ENCODE measurements at regions not wholly inside any gene's neighbourhood (a gene's known extent, or its start where the extent isn't known, plus 50 kb on each side); places are given as distances from the start of the nearest gene placed in this dataset.

DNA sequence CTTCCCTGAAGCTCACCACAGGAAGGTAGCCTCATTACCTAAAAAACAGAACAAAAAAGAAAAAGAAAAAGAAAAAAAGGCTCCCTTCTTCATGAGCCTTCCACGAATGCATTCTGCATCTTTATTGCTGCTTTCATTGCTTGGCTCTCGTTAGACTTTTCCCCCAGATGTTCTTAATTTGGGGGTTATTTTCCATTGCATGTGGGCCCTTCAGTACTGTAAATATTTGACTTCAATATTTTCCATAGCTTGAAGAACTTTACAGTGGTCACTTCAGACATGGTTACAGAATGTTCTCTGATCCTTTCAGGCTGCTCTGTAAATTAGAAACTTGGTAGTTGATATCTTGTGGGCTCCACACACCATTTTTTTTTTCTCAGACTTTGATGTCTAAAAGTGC is 65.6 kb upstream of the COPS8 start (continued):
- TF ChIP-seq, protein P1, sequence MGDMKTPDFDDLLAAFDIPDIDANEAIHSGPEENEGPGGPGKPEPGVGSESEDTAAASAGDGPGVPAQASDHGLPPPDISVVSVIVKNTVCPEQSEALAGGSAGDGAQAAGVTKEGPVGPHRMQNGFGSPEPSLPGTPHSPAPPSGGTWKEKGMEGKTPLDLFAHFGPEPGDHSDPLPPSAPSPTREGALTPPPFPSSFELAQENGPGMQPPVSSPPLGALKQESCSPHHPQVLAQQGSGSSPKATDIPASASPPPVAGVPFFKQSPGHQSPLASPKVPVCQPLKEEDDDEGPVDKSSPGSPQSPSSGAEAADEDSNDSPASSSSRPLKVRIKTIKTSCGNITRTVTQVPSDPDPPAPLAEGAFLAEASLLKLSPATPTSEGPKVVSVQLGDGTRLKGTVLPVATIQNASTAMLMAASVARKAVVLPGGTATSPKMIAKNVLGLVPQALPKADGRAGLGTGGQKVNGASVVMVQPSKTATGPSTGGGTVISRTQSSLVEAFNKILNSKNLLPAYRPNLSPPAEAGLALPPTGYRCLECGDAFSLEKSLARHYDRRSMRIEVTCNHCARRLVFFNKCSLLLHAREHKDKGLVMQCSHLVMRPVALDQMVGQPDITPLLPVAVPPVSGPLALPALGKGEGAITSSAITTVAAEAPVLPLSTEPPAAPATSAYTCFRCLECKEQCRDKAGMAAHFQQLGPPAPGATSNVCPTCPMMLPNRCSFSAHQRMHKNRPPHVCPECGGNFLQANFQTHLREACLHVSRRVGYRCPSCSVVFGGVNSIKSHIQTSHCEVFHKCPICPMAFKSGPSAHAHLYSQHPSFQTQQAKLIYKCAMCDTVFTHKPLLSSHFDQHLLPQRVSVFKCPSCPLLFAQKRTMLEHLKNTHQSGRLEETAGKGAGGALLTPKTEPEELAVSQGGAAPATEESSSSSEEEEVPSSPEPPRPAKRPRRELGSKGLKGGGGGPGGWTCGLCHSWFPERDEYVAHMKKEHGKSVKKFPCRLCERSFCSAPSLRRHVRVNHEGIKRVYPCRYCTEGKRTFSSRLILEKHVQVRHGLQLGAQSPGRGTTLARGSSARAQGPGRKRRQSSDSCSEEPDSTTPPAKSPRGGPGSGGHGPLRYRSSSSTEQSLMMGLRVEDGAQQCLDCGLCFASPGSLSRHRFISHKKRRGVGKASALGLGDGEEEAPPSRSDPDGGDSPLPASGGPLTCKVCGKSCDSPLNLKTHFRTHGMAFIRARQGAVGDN (CRISPR knock-in tag; IDR thresholded peaks at IDR 0.05): no peak

DNA sequence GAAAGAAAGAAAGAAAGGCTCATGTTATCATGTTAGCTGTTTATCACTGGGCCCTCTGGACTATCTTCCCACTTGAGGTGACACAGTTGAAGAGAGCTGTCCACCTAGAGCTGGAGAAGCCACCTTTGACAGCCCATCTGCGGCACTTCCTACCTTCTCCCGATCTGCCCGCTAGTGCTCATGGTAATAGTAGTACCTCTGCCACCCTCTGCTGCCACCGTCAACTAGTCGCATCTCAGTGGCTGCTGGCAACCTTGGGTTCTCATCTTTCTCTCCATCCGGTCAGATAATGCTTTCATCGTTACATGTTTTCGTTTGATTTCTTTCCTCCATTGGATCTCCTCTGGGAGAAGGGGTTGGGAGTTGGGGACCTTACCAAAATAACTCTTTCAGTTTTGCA is 63.2 kb upstream of the COPS8 start:
- WGBS (ENCODE audit: low lambda C conversion rate): 84% methylated on average over 8 of the region's 8 CpGs
- Histone ChIP-seq H3K36me3 (replicated peaks in 1 of 2; ENCODE audit: control insufficient read depth in 1 of 2, insufficient read depth in 2 of 2, low read length in 2 of 2) (no peaks in the 10 kb centered on the region), H2AFZ (ENCODE audit: low read length) (no peak overlapping the region), H3K4me3 (replicated peaks in 1 of 3; ENCODE audit: insufficient read depth in 1 of 3, low read depth in 2 of 3, low read length in 3 of 3) (no peak overlapping the region), H3K27me3 (ENCODE audit: control insufficient read depth in 1 of 2, insufficient read depth in 2 of 2, low read length in 2 of 2) (no peaks in the 10 kb centered on the region), H3K9ac (ENCODE audit: insufficient read depth, low read depth, low read length) (no peak overlapping the region), H3K4me1 (ENCODE audit: insufficient read depth, low read length) (peaks cover 14% of the 10 kb centered on the region), H3K79me2 (ENCODE audit: insufficient read depth, low read length) (no peaks in the 10 kb centered on the region), H3K27ac (ENCODE audit: extremely low read length, insufficient read depth, low read length) (no peak overlapping the region), H3K9me3 (ENCODE audit: low read length) (peaks cover 7% of the 10 kb centered on the region; the same call in 1 of the 2 replicates), H3K4me2 (ENCODE audit: low read depth, low read length) (no peak overlapping the region), H4K20me1 (ENCODE audit: insufficient read depth, low read length) (no peaks in the 10 kb centered on the region)
- no peak for FAIRE-seq
- TF ChIP-seq SIX1 (CRISPR knock-in tag; IDR thresholded peaks at IDR 0.05; ENCODE audit: borderline replicate concordance) (no peak), STAG1 (CRISPR knock-in tag; IDR thresholded peaks at IDR 0.05) (0 out of 2 replicates have a peak, but pooled peaks have one; percentile 11), AGO1 (IDR thresholded peaks at IDR 0.05; ENCODE audit: low read depth, low read length, poor library complexity, severe bottlenecking) (no peak)
- no peak for ATAC-seq
- ChIA-PET CTCF (ENCODE audit: low intra/inter-chr PET ratio, low total read pairs) (no interaction called here), POLR2A (no interaction called here)
- BruUV-seq (replicated peaks): no TSS peak
- in situ Hi-C loops (cut with HindIII; ENCODE audit: extremely low pct_ligation_motif_present, low pct_unique_long_range_greater_than_20kb): loop anchor here (10.0 kb wide), 1 partner anchor 508 kb away; no protein-coding TSS in a partner anchor
- no peak for DNase-seq (ENCODE audit: low spot score)
- intact Hi-C loops (cut with micrococcal nuclease; ENCODE audit: unreplicated experiment): loop anchor here (10.0 kb wide), 1 partner anchor 208 kb away; no protein-coding TSS in a partner anchor

All from HepG2 (cell line).